Chondrocyte (in vitro differentiated cells): ENCODE measurements at regions not wholly inside any gene's neighbourhood (a gene's known extent, or its start where the extent isn't known, plus 50 kb on each side); places are given as distances from the start of the nearest gene placed in this dataset.
A peak's percentile ranks its signal among the peaks of the same experiment; 100 is the strongest.

Source experiments
- DNase-seq: peaks from one replicate; pipeline ENCODE4 v3.0.0; 2021; ENCODE audit warnings: mixed read lengths, low spot score
- H3K27ac Mint-ChIP-seq: one replicate; pipeline ENCODE4 v1.8.0; 2021; ENCODE audit warnings: mild to moderate bottlenecking, moderate library complexity, mixed read lengths; ENCODE audit not compliant: unreplicated experiment
- H3K27me3 Mint-ChIP-seq: 2 replicates; pipeline ENCODE4 v1.8.0; 2021; ENCODE audit warnings: low read depth, mixed read lengths
- H3K36me3 Mint-ChIP-seq: 2 replicates; pipeline ENCODE4 v1.8.0; 2021; ENCODE audit warnings: low read depth, mixed read lengths
- H3K4me1 Mint-ChIP-seq: 2 replicates; pipeline ENCODE4 v1.8.0; 2021; ENCODE audit warnings: low read depth, mild to moderate bottlenecking, mixed read lengths
- H3K4me3 Mint-ChIP-seq: one replicate; pipeline ENCODE4 v1.8.0; 2021; ENCODE audit warnings: mild to moderate bottlenecking, moderate library complexity, mixed read lengths; ENCODE audit not compliant: unreplicated experiment
- H3K9me3 Mint-ChIP-seq: 2 replicates; pipeline ENCODE4 v1.8.0; 2021; ENCODE audit warnings: low read depth, mixed read lengths
- CTCF ChIP-seq: fragments of 200-600 bp; sonication (generic); IDR thresholded peaks from 2 replicates; pipeline ENCODE4 v1.5.0; 2021; ENCODE audit warnings: antibody characterized with exemption, mild to moderate bottlenecking, moderate library complexity

DNA sequence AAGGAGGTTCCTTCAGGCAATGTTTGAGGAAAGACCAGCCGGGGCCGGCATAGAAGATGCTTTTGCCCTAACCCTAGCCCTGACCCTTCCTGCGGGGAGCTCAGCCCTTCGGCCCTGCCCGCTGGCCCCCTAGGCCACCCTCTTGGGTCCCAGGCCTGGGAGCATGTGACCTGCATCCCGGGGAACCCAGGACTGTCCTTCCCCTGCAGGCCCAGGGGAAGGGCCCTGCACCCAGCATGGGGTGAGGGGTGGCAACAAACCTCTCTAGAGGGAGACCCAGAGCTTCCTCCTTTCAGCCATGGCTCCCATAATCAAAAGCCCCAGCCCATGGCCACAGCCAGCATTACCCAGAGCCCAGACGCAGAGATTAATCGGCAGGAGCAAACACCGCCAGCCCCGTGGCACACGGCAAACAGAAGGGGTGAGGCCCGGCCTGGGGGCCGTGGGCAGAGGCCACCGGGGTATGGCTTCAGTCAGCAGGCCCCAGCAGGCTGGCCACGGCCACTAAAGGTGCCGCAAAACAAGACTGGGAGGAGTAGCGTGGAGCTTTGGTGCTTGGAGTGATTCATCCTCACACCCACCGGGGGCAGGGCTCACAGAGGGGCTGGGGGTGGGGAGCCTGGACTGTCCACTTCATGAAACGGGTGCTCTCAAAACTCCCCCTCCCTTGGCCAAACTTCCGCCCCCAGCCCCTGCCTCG, 61.6 kb upstream of the HPCAL1 start:
- no peaks in the 10 kb centered on the region for H3K9me3 Mint-ChIP-seq
- no peaks in the 10 kb centered on the region for H3K4me1 Mint-ChIP-seq
- H3K36me3 Mint-ChIP-seq: no peaks in the 10 kb centered on the region
- peaks cover 1% of the 10 kb centered on the region for H3K27me3 Mint-ChIP-seq
- peak; percentile 77 for DNase-seq
- H3K4me3 Mint-ChIP-seq: no peak overlapping the region
- no peak for TF ChIP-seq CTCF
- H3K27ac Mint-ChIP-seq: no peak overlapping the region

- H3K27me3 Mint-ChIP-seq: peaks cover 1% of the 10 kb centered on the region
- no peaks in the 10 kb centered on the region for H3K4me1 Mint-ChIP-seq
- DNase-seq: peak; percentile 40
- TF ChIP-seq CTCF: no peak
- no peaks in the 10 kb centered on the region for H3K9me3 Mint-ChIP-seq
- no peak overlapping the region for H3K27ac Mint-ChIP-seq
- H3K4me3 Mint-ChIP-seq: no peak overlapping the region
- H3K36me3 Mint-ChIP-seq: no peaks in the 10 kb centered on the region
Measured at GRCh38 chr2:10241641-10242430, 60.9 kb upstream of the HPCAL1 start.

- no peak for TF ChIP-seq CTCF
- no peaks in the 10 kb centered on the region for H3K9me3 Mint-ChIP-seq
- no peak overlapping the region for H3K4me3 Mint-ChIP-seq
- DNase-seq: peak; percentile 80
- H3K4me1 Mint-ChIP-seq: no peaks in the 10 kb centered on the region
- H3K27ac Mint-ChIP-seq: no peak overlapping the region
- peaks cover 1% of the 10 kb centered on the region for H3K27me3 Mint-ChIP-seq
- no peaks in the 10 kb centered on the region for H3K36me3 Mint-ChIP-seq
Measured at GRCh38 chr2:10242451-10242850, 60.3 kb upstream of the HPCAL1 start.

- H3K36me3 Mint-ChIP-seq: no peaks in the 10 kb centered on the region
- DNase-seq: peak; percentile 76
- no peak for TF ChIP-seq CTCF
- H3K27me3 Mint-ChIP-seq: peaks cover 1% of the 10 kb centered on the region
- H3K27ac Mint-ChIP-seq: no peak overlapping the region
- H3K4me3 Mint-ChIP-seq: no peak overlapping the region
- H3K9me3 Mint-ChIP-seq: no peaks in the 10 kb centered on the region
- no peaks in the 10 kb centered on the region for H3K4me1 Mint-ChIP-seq
Measured at GRCh38 chr2:10242998-10243925, 59.4 kb upstream of the HPCAL1 start.

DNA sequence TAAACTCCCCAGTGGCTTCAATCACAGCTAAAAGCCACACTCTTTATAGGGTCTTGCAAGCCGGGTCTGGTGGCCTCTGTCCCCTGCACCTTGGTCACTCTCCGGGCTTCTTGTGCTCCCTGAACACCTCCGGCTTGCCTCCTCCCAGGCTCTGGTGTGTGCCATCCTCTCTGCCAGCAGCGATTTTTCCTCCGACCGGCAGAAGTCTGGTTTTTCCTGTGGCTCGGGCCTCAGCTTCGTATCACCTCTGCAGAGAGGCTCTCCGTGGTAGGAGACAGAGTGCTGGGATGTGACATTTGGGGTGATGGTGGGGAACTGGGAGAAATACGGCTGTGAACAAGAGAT, 58.8 kb upstream of the HPCAL1 start:
- Mint-ChIP-seq H3K9me3 (no peaks in the 10 kb centered on the region), H3K4me3 (no peak overlapping the region), H3K27me3 (peaks cover 1% of the 10 kb centered on the region), H3K36me3 (no peaks in the 10 kb centered on the region), H3K4me1 (no peaks in the 10 kb centered on the region), H3K27ac (no peak overlapping the region)
- DNase-seq: peak; percentile 79
- no peak for TF ChIP-seq CTCF
